ENCODE measurements at regions not wholly inside any gene's neighbourhood (a gene's known extent, or its start where the extent isn't known, plus 50 kb on each side); places are given as distances from the start of the nearest gene placed in this dataset.

DNA sequence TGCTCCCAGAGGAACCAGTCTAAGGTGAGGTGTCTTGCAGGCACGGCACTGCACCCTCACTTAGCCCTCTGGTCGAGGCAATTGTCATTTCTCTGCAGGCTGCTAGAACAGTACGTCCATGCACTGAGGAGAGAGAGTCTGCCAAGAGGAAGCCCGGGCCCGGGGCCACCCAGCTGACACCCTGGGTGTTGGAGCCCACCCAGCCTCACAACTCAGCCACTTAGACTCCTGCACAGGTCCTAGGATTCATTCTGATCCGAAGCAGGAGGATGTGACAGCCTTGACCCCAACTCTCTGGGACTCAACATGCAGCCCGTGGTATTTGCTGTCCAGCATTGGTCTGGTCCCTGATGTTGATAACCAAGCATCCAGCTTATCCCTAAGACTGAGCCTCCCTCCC is 111.9 kb downstream of the ADSS2 start:
- no peak for TF ChIP-seq CTCF (IDR thresholded peaks at IDR 0.05)
- no peak for TF ChIP-seq EZH2phosphoT487 (IDR thresholded peaks at IDR 0.05)

Measured in neural progenitor cell (in vitro differentiated cells).